ENCODE measurements at regions not wholly inside any gene's neighbourhood (a gene's known extent, or its start where the extent isn't known, plus 50 kb on each side); places are given as distances from the start of the nearest gene placed in this dataset.
A peak's percentile ranks its signal among the peaks of the same experiment; 100 is the strongest.

DNA sequence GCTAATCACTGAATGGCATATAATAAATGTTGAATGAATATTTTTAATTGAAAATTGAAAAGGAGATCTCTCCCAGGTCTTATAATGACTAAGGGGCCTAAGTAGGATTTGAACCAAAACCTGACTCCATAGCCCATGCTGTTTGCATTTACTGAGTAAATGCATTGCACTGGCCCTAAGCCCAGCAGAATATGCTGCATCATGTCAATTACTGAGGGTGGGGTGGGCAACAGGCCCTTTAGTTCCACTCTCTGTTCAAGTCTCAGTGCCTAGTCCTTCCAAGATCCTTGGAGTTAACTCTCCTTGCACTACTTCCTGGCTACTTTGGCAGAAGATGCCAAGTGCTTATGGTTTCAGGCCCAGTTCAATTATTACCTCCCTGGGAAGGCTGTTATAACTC, 203.8 kb upstream of the DAB1 start:
- Histone ChIP-seq H3K9me3 (ENCODE audit: low read depth) (no peaks in the 10 kb centered on the region), H2AFZ (replicated peaks) (no peak overlapping the region), H4K20me1 (ENCODE audit: low read depth) (no peaks in the 10 kb centered on the region), H3K9ac (no peak overlapping the region), H3K79me2 (ENCODE audit: low read depth) (no peaks in the 10 kb centered on the region), H3F3A (ENCODE audit: low read depth) (no peaks in the 10 kb centered on the region), H3K4me3 (no peak overlapping the region), H3K4me2 (no peak overlapping the region), H3K4me1 (peaks cover 18% of the 10 kb centered on the region), H3K27ac (no peak overlapping the region), H3K36me3 (no peaks in the 10 kb centered on the region), H3K27me3 (no peaks in the 10 kb centered on the region)
- H3K4me1 Mint-ChIP-seq = peaks cover 25% of the 10 kb centered on the region
- no peaks in the 10 kb centered on the region for H3K9me3 Mint-ChIP-seq
- H3K27ac Mint-ChIP-seq = no peak overlapping the region
- no peak for DNase-seq (ENCODE audit: low spot score)
- H3K4me3 Mint-ChIP-seq = no peak overlapping the region
- H3K27me3 Mint-ChIP-seq (ENCODE audit: insufficient read depth, low read depth) = no peaks in the 10 kb centered on the region
- TF ChIP-seq EZH2phosphoT487 (IDR thresholded peaks at IDR 0.05) (no peak), EZH2 (IDR thresholded peaks at IDR 0.05) (no peak)
- TF ChIP-seq, protein P1, sequence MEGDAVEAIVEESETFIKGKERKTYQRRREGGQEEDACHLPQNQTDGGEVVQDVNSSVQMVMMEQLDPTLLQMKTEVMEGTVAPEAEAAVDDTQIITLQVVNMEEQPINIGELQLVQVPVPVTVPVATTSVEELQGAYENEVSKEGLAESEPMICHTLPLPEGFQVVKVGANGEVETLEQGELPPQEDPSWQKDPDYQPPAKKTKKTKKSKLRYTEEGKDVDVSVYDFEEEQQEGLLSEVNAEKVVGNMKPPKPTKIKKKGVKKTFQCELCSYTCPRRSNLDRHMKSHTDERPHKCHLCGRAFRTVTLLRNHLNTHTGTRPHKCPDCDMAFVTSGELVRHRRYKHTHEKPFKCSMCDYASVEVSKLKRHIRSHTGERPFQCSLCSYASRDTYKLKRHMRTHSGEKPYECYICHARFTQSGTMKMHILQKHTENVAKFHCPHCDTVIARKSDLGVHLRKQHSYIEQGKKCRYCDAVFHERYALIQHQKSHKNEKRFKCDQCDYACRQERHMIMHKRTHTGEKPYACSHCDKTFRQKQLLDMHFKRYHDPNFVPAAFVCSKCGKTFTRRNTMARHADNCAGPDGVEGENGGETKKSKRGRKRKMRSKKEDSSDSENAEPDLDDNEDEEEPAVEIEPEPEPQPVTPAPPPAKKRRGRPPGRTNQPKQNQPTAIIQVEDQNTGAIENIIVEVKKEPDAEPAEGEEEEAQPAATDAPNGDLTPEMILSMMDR (IDR thresholded peaks at IDR 0.05) = no peak
- H3K36me3 Mint-ChIP-seq = no peaks in the 10 kb centered on the region

DNA sequence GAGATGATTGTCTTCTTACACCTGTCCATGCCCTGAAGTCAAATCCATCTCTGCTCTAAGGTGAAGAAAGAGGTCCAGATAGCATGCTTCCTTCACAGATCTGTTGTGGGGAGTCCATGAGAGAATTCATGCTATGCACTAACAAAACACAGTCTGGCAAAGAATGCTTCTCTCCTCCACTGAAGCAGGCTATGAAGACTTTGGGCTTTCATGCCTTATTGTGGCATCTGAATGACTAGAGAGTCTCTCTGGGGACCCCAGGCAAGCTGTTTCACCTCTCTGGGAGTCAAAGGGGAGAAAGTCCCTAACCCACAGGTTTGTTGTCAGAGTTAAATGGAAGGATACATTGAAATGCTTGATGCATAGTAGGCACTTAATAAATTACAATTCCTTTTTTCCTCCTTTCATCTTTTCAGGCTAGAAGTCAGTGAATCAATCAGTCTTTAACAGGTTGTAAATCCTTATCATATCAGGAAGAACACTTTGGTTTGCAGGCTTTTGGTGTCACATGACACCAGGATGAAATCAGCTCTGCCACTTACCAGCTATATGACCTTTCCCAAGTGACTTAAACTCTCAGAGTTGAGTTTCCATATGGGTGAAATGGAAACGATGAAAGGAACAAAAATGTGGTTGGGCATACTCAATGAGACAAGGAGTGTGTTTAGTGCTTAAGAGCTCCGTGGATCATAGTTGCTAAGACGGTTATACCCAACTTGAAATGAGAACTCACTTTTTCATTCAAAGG, 200.1 kb upstream of the DAB1 start:
- Histone ChIP-seq H3K4me2 (no peak overlapping the region), H3F3A (ENCODE audit: low read depth) (no peaks in the 10 kb centered on the region), H3K9me3 (ENCODE audit: low read depth) (no peaks in the 10 kb centered on the region), H3K9ac (no peak overlapping the region), H3K36me3 (no peaks in the 10 kb centered on the region), H3K27ac (no peak overlapping the region), H3K4me1 (peaks cover 20% of the 10 kb centered on the region), H3K79me2 (ENCODE audit: low read depth) (no peaks in the 10 kb centered on the region), H3K4me3 (no peak overlapping the region), H4K20me1 (ENCODE audit: low read depth) (no peaks in the 10 kb centered on the region), H2AFZ (replicated peaks) (no peak overlapping the region), H3K27me3 (no peaks in the 10 kb centered on the region)
- Mint-ChIP-seq H3K27me3 (ENCODE audit: insufficient read depth, low read depth) (no peaks in the 10 kb centered on the region), H3K36me3 (no peaks in the 10 kb centered on the region), H3K4me3 (no peak overlapping the region), H3K9me3 (no peaks in the 10 kb centered on the region), H3K27ac (no peak overlapping the region), H3K4me1 (peaks cover 22% of the 10 kb centered on the region)
- TF ChIP-seq, protein P1 (IDR thresholded peaks at IDR 0.05) = no peak
- TF ChIP-seq EZH2phosphoT487 (IDR thresholded peaks at IDR 0.05) (no peak), EZH2 (IDR thresholded peaks at IDR 0.05) (no peak)
- DNase-seq (ENCODE audit: low spot score) = no peak

DNA sequence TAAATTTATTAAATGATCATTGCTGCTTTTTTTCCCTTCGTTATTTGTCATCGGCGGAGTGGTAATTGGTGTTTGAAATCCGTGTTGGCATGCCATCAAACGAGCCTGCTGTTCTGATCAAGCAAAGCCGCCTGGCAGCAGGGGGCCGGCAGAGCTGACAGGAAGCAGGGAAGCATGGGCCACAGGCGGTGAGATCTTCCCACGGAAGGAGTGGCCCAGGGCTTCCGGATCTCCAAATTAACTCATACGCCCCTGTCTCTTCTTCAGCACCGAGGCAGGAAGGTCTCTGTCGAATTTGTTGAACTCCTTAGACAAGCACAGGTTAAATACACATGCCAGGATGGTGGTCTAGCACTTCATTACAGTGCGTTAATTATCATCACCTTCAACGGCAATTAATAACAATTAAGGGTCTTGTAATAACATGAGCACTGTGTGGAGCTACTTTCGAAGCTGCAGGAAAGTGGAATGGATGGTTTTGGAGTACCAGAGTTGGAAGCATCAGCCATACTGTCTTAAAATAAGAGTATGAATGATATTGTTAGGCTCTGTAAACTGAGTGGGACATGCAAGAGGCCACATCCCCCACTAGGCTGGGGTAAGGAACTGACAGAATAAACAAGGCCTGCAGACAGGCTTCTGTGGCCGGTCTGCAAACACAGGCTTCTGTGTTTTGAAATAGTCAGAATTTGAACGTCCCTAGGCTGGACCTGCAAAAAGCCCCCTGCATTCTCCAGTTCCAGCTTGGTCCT, 199.4 kb upstream of the DAB1 start:
- Mint-ChIP-seq H3K36me3 (no peaks in the 10 kb centered on the region), H3K9me3 (no peaks in the 10 kb centered on the region), H3K4me3 (no peak overlapping the region), H3K4me1 (peaks cover 22% of the 10 kb centered on the region), H3K27me3 (ENCODE audit: insufficient read depth, low read depth) (no peaks in the 10 kb centered on the region), H3K27ac (no peak overlapping the region)
- H3K9me3 ChIP-seq (ENCODE audit: low read depth) = no peaks in the 10 kb centered on the region
- H4K20me1 ChIP-seq (ENCODE audit: low read depth) = no peaks in the 10 kb centered on the region
- no peaks in the 10 kb centered on the region for H3K27me3 ChIP-seq
- no peak overlapping the region for H2AFZ ChIP-seq (replicated peaks)
- H3K4me1 ChIP-seq = peaks cover 20% of the 10 kb centered on the region
- DNase-seq (ENCODE audit: low spot score) = peak; percentile 61
- TF ChIP-seq, protein P1 (IDR thresholded peaks at IDR 0.05) = no peak
- no peak for TF ChIP-seq EZH2 (IDR thresholded peaks at IDR 0.05)
- TF ChIP-seq EZH2phosphoT487 (IDR thresholded peaks at IDR 0.05) = no peak
- H3K36me3 ChIP-seq = no peaks in the 10 kb centered on the region
- no peaks in the 10 kb centered on the region for H3F3A ChIP-seq (ENCODE audit: low read depth)
- no peak overlapping the region for H3K4me3 ChIP-seq
- no peak overlapping the region for H3K27ac ChIP-seq
- no peaks in the 10 kb centered on the region for H3K79me2 ChIP-seq (ENCODE audit: low read depth)
- H3K9ac ChIP-seq = no peak overlapping the region
- no peak overlapping the region for H3K4me2 ChIP-seq

Measured in neural progenitor cell (in vitro differentiated cells).